ENCODE measurements at regions not wholly inside any gene's neighbourhood (a gene's known extent, or its start where the extent isn't known, plus 50 kb on each side); places are given as distances from the start of the nearest gene placed in this dataset.
A peak's percentile ranks its signal among the peaks of the same experiment; 100 is the strongest.

DNA sequence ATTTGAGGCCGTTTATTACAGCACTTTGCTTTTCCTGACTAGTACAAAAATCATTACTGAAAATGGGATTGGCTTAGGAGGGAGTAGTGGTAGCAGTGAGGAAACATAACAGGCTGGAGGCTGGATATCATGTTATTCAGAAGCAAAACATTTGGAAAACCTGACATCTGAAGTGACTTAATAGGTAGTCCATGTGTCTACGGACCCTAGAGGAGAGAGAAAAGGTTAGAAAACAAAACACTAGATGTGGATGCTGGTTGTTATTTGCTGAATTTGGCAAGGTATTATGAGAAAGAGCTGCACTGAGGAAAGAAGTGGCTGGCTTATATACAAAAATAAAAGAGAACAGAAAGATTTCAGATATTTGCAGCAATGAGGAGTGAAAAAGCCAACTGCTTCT lies 139.9 kb downstream of the MEX3B start:
- CTCF ChIA-PET: no interaction called here
- POLR2A ChIA-PET: no interaction called here
- Histone ChIP-seq H3K27me3 (ENCODE audit: control insufficient read depth, insufficient read depth, low read length) (no peaks in the 10 kb centered on the region), H3K4me3 (ENCODE audit: low read depth, low read length) (no peak overlapping the region), H3K36me3 (ENCODE audit: control insufficient read depth, insufficient read depth, low read length) (no peaks in the 10 kb centered on the region)
- no peak for TF ChIP-seq CTCF (IDR thresholded peaks at IDR 0.05; ENCODE audit: insufficient read depth, low read depth, low read length)
- DNase-seq (ENCODE audit: low read depth): no peak

- POLR2A ChIA-PET: no interaction called here
- TF ChIP-seq CTCF (IDR thresholded peaks at IDR 0.05; ENCODE audit: insufficient read depth, low read depth, low read length): no peak
- Histone ChIP-seq H3K27me3 (ENCODE audit: control insufficient read depth, insufficient read depth, low read length) (no peaks in the 10 kb centered on the region), H3K4me3 (ENCODE audit: low read depth, low read length) (no peak overlapping the region), H3K36me3 (ENCODE audit: control insufficient read depth, insufficient read depth, low read length) (no peaks in the 10 kb centered on the region)
- no peak for DNase-seq (ENCODE audit: low read depth)
- CTCF ChIA-PET: no interaction called here
These were observed 144.5 kb downstream of the MEX3B start for GRCh38 chr15:81901319-81901718.

- DNase-seq (ENCODE audit: low read depth): no peak
- ChIA-PET CTCF (interaction anchor here (0.7 to 1.2 kb wide), 3 partner anchors 12 to 421 kb away, joined by 3 to 4 read pairs (median 3); no protein-coding TSS in a partner anchor), POLR2A (no interaction called here)
- Histone ChIP-seq H3K4me3 (ENCODE audit: low read depth, low read length) (no peak overlapping the region), H3K27me3 (ENCODE audit: control insufficient read depth, insufficient read depth, low read length) (no peaks in the 10 kb centered on the region), H3K36me3 (ENCODE audit: control insufficient read depth, insufficient read depth, low read length) (no peaks in the 10 kb centered on the region)
- no peak for TF ChIP-seq CTCF (IDR thresholded peaks at IDR 0.05; ENCODE audit: insufficient read depth, low read depth, low read length)
These were observed 146.1 kb downstream of the MEX3B start for GRCh38 chr15:81899730-81900129.

GRCh38 chr15:81899024-81899423 lies 146.8 kb downstream of the MEX3B start:
- ChIA-PET CTCF (interaction anchor here (0.7 to 1.0 kb wide), 2 partner anchors 149 to 420 kb away, joined by 3 to 4 read pairs; no protein-coding TSS in a partner anchor), POLR2A (no interaction called here)
- DNase-seq (ENCODE audit: low read depth): no peak
- no peaks in the 10 kb centered on the region for H3K27me3 ChIP-seq (ENCODE audit: control insufficient read depth, insufficient read depth, low read length)
- TF ChIP-seq CTCF (IDR thresholded peaks at IDR 0.05; ENCODE audit: insufficient read depth, low read depth, low read length): no peak
- no peaks in the 10 kb centered on the region for H3K36me3 ChIP-seq (ENCODE audit: control insufficient read depth, insufficient read depth, low read length)
- H3K4me3 ChIP-seq (ENCODE audit: low read depth, low read length): no peak overlapping the region

DNA sequence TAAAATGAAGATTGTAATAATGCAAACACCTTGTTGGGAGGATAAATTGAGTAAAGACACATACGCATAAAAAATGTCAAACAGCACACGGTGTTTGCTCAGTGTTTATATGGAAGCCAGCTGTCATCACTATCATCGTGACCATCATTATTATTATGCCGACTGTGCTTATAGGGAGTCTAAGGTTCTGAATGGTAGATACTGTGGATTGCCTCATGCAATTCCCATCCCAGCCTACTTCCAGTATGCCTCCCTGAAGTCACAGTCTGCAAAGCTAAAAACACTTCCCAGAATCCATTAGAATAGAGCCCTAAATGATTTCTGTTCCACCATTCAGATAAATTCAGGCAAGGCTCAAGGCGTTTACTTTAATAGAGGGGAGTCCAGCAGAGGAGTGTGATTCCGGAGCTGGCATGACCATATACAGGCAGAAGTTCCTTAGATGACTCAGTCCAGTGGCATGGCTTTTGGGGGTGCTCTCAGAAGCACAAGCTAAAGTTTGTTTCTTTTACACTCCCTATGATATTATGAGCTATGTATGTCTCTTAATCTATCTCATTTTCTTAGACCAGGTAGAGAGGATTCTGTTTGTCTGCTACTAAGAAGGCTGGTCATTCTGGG lies 148.7 kb downstream of the MEX3B start:
- CTCF ChIA-PET: interaction anchor here (1.6 kb wide), 1 partner anchor 11 kb away, joined by 5 read pairs; no protein-coding TSS in a partner anchor

More for the DNA sequence above, 148.7 kb downstream of the MEX3B start:
- no peak for TF ChIP-seq CTCF (IDR thresholded peaks at IDR 0.05; ENCODE audit: insufficient read depth, low read depth, low read length)
- Histone ChIP-seq H3K36me3 (ENCODE audit: control insufficient read depth, insufficient read depth, low read length) (no peaks in the 10 kb centered on the region), H3K27me3 (ENCODE audit: control insufficient read depth, insufficient read depth, low read length) (no peaks in the 10 kb centered on the region), H3K4me3 (ENCODE audit: low read depth, low read length) (no peak overlapping the region)
- POLR2A ChIA-PET: no interaction called here
- DNase-seq (ENCODE audit: low read depth): peak; percentile 18
